NT2/D1 (cell line): ENCODE measurements at regions not wholly inside any gene's neighbourhood (a gene's known extent, or its start where the extent isn't known, plus 50 kb on each side); places are given as distances from the start of the nearest gene placed in this dataset.

Source experiments
- SUZ12 ChIP-seq: IDR thresholded peaks from 2 replicates; pipeline ENCODE4 v1.6.1; 2011; ENCODE audit not compliant: insufficient read length, insufficient read depth; ENCODE audit errors: extremely low read depth
- ZNF274 ChIP-seq: IDR thresholded peaks from 2 replicates; pipeline ENCODE4 v1.6.1; 2011; ENCODE audit warnings: mild to moderate bottlenecking, low read depth, low read length

DNA sequence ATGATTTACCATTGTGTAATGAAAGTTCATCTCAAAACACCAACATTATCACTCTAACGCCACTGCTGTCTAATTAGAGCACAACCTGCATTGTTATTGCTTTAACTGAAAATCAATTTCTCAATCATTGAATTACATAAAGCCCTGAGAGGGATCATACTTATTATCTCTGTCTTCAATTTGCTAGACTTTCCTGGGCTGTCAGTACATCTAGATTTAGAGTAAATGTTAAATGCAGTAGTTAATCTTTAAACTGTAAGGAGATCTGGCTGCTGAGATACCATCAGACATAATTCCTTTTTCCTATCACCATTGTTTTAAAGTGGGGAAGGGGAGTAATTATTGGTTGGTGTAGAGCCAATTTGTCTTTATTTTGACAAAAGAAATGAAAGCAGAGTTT lies 1995.1 kb downstream of the MRPL39 start:
- TF ChIP-seq ZNF274 (no peak), SUZ12 (no peak)
